ENCODE measurements at regions not wholly inside any gene's neighbourhood (a gene's known extent, or its start where the extent isn't known, plus 50 kb on each side); places are given as distances from the start of the nearest gene placed in this dataset.

DNA sequence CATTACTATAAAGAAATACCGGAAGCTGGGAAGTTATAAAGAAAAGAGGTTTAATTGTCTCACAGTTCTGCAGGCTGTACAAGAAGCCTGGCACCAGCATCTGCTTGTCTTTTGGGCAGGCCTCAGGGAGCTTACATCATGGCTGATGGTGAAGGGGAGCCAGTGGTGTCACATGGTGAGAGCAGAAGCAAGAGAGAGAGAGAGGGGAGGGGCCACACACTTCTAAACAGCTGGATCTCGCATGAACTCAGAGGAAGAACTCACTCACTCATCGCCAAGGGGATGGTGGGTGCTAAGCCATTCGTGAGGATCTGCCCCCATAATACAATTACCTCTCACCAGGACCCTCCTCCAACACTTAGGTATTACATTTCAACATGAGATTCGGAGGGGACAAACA is 51.8 kb upstream of the ANKRD34C start:
- no peak for DNase-seq (ENCODE audit: low spot score)

GRCh38 chr15:79222808-79223207 is 59.7 kb upstream of the ANKRD34C start:
- no peak for DNase-seq (ENCODE audit: low spot score)

DNA sequence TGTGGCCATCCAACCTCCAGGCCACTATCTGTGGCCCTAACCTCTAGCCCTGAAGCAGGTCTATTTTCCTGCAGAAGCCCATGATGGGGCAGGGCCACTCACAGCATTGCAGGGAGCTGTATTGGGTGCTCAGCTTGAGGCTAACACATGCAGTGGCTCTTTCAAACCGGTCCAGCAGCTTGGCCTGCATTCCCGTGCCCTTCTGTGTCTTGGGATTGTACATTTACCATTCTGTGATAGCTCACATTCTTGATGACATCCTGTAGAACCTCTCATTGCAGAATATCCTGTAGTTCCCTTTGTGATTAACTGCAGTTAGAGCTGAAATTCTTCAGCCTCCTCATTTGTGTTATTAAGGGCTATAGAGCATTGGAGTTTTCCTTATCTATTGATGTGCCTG is 60.8 kb upstream of the ANKRD34C start:
- no peak for DNase-seq (ENCODE audit: low spot score)

DNA sequence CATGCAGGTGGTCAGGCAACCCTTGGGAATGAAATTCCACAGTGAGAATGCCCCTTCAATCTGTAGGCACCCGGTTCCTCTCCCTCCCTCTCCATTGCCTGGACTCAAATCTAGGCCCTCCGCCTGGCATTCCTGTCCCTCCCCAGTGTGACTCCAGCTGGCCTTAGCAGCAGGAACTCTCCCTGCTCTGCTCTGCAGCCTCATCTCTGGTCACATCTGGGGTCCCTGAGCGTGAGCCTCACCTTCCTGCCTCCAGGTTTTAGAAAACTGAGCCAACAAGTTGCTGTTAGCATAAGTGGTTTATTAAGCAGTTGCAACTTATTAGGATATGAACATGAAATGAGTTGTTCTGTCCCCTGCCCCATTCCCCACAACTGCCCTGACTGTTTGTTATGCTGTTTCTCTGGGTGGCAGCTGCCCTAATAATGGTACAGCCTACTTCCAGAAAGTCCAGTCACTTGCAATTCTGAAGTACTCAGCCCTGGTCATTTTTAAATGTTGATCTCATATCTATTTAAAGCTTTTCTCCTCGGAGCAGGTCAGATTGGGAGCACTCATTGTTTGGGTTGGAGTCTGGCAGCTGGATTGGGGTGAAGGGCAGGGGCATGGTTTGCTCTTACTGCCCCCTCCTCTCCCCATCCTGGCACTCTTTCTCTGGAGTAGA is 63.0 kb upstream of the ANKRD34C start:
- no peak for DNase-seq (ENCODE audit: low spot score)

- DNase-seq (ENCODE audit: low spot score): peak; percentile 25
These were observed 63.8 kb upstream of the ANKRD34C start for GRCh38 chr15:79218588-79219200.

- DNase-seq (ENCODE audit: low spot score): no peak
These were observed 68.9 kb upstream of the ANKRD34C start for GRCh38 chr15:79213650-79214049.

DNA sequence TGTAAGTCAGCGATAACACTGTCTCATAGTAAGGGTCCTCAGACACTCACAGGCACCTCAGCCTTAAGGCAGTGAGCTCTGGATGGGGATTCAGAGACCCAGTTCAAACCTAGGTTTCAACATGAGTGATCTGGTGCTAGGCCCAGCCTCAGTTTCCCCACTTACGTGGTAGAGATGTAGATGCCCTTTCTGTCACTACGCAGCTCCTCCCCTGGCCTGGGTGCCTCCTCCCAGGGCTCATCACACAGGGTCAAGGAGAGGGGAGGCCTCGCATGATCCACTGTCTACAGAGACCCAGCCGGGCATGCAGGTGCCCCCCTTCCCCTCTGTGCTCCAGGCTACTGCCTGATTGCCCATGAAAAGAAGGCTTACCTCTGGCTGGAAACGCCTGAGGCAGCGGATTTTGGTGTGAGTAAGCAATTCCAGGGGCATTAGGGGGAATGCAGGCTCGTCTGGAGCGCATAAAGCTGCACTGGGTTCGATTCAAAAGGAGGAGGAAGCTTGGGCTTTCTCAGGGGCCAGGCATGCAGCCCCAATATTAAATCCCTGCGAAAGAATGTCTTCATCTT is 69.8 kb upstream of the ANKRD34C start:
- no peak for DNase-seq (ENCODE audit: low spot score)

GRCh38 chr15:79211481-79211880 is 71.0 kb upstream of the ANKRD34C start:
- no peak for DNase-seq (ENCODE audit: low spot score)

DNA sequence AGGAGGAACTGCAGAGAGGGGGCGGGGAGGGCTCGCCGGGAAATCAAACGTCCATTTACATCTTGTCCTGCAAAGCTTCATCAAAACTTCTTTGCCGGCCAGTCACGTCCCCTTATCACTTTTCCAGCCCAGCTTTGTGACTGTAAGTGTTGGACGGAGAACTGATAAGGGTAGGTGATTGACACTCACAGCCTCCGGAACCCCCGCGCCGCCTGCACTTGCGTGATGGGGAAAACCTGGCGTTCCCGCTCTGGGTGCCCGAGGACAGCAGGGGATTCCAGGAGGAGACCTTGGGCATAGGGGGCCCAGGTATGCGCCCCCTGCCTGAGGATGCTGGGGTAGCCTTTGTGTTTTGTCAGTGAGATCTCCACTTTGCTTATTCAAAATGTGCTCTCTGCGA is 72.8 kb upstream of the ANKRD34C start:
- no peak for DNase-seq (ENCODE audit: low spot score)

DNA sequence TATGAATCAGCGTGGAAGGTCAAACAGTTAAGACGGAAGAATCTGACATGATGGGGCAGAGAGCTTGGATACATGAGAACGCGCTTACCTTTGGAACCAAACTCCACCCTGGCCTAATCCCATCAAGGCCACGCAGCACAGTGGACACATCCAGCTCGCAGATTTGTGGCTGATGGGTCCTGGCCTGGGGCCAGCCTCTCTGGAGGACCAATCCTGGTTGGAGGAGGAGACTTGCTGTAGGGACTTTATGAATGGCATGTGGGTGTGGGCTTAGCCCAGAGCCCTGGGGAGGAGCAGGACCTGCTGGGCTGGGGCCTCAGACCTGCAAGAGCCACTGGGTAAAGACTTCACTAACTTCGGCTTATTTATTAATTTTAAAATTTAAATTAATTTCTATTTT is 73.4 kb upstream of the ANKRD34C start:
- DNase-seq (ENCODE audit: low spot score): no peak

DNA sequence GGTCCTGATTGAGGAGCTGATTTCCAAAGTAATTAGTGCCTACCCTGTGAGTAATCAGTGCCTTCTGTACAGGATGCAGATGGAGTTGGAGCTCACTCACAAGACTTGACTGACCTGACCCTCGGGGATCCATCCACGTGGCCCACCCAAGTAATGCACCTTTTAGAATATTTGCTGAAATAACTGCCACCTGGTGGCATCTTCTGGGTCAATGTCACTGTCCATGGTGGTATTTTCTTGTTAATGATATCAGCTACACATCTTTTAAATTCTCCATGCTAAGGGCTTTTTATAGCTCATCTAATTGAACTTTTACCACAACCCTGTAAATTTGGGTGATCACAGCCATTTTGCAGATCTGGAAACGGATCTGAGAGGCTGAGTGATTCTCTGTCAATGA is 74.3 kb upstream of the ANKRD34C start:
- no peak for DNase-seq (ENCODE audit: low spot score)

- DNase-seq (ENCODE audit: low spot score): no peak
These were observed 75.6 kb upstream of the ANKRD34C start for GRCh38 chr15:79206940-79207339.

- DNase-seq (ENCODE audit: low spot score): no peak
These were observed 77.4 kb upstream of the ANKRD34C start for GRCh38 chr15:79204886-79205675.

GRCh38 chr15:79198461-79198860 is 84.1 kb upstream of the ANKRD34C start:
- DNase-seq (ENCODE audit: low spot score): no peak

DNA sequence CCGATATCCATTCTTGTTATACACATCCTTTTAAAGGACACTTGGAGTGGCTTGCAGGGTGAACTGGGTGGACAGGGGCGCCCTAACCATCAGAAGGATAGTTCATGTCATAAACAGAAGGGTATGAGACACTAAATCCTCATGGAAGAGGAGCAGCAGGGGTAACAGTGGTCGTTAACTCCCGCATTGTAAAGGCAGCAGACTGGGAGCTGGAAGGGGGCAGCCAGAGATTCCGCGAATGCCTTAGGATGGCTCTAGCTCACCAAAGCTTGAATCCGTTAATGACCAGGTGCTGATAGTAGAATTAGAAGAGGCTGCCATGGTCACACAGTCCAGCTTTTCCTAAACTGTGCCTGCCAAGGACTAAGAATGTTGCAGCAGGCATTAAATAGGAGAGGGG is 85.2 kb upstream of the ANKRD34C start:
- no peak for DNase-seq (ENCODE audit: low spot score)

GRCh38 chr15:79195802-79196201 is 86.7 kb upstream of the ANKRD34C start:
- no peak for DNase-seq (ENCODE audit: low spot score)

DNA sequence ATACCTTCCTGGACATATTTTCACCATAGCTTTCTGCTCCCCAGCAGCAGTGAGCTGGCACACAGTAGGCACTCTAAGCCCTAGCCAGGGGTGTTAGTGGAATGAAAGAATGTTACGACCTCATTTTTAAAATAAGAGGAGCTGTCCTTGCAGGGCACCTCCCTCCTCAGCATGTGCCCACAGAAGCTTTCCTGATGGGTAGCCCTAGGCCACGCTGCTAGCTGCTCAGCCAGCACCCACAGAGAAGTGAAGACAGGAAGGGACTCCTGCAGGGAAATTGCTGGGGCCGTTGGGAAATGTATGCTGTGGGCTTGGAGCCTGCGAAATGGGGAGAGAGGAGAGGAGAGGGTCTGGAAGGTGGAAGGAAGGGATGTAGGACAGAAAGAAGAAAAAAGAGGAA is 87.3 kb upstream of the ANKRD34C start:
- no peak for DNase-seq (ENCODE audit: low spot score)

- DNase-seq (ENCODE audit: low spot score): no peak
These were observed 88.1 kb upstream of the ANKRD34C start for GRCh38 chr15:79194386-79194785.

DNA sequence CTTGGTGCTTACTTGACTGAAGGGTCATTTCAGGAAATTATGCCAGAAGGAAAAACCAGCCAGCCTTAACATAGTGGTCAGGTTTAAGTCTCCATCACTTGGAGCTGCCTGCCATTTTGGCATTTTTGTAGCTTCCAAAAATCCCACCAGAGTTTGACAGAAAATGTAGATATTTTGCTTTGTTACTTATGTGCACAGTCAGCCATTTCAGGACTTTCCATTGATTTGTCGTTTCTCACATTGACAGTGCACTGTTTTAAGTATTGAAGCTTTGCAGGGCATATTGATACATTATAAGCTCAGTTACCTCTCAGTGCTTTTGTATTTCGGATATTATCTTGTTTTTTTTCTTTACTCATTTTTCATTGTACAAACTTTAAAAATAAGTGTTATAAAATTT is 89.0 kb upstream of the ANKRD34C start:
- no peak for DNase-seq (ENCODE audit: low spot score)

- DNase-seq (ENCODE audit: low spot score): no peak
These were observed 89.4 kb upstream of the ANKRD34C start for GRCh38 chr15:79193103-79193502.

- no peak for DNase-seq (ENCODE audit: low spot score)
These were observed 90.0 kb upstream of the ANKRD34C start for GRCh38 chr15:79192462-79193036.

- DNase-seq (ENCODE audit: low spot score): no peak
These were observed 92.4 kb upstream of the ANKRD34C start for GRCh38 chr15:79190093-79190492.

GRCh38 chr15:79186616-79187015 is 95.9 kb upstream of the ANKRD34C start:
- DNase-seq (ENCODE audit: low spot score): no peak
